ENCODE measurements at regions not wholly inside any gene's neighbourhood (a gene's known extent, or its start where the extent isn't known, plus 50 kb on each side); places are given as distances from the start of the nearest gene placed in this dataset.

GRCh38 chr7:35405461-35405860, 151.6 kb upstream of the TBX20 start:
- WGBS, 2 donors (ENCODE audit: extremely low coverage in 2 of 2, insufficient read length in 2 of 2, insufficient replicate concordance in 1 of 2): no CpG with 5 or more reads among the region's 4 CpGs
- Histone ChIP-seq H3K4ac (ENCODE audit: low read length) (no peak overlapping the region), H3K27me3 (ENCODE audit: control insufficient read depth in 3 of 3, insufficient read depth in 3 of 3, low read depth in 1 of 3, low read length in 3 of 3) (no peaks in the 10 kb centered on the region), H3K9ac (ENCODE audit: low read depth, low read length, poor library complexity) (no peak overlapping the region), H4K8ac (ENCODE audit: low read depth, low read length) (no peak overlapping the region), H3K79me1 (ENCODE audit: low read depth, low read length) (no peaks in the 10 kb centered on the region), H2BK5ac (ENCODE audit: low read length) (no peak overlapping the region), H2AK5ac (ENCODE audit: low read depth, low read length) (no peak overlapping the region), H3K23ac (ENCODE audit: low read depth, low read length, poor library complexity) (no peak overlapping the region), H2BK15ac (ENCODE audit: low read length) (no peak overlapping the region), H3K18ac (ENCODE audit: low read length) (no peak overlapping the region), H2BK12ac (ENCODE audit: low read length) (no peak overlapping the region), H4K91ac (ENCODE audit: low read depth, low read length, poor library complexity) (no peak overlapping the region), H2BK120ac (ENCODE audit: low read depth, low read length) (no peak overlapping the region), H2AFZ (ENCODE audit: low read length) (no peak overlapping the region), H3K14ac (ENCODE audit: low read length) (no peak overlapping the region), H3K36me3 (replicated peaks in 1 of 2; ENCODE audit: control insufficient read depth in 2 of 2, insufficient read depth in 2 of 2, low read length in 2 of 2) (no peaks in the 10 kb centered on the region), H3K27ac (replicated peaks; ENCODE audit: low read length) (no peak overlapping the region), H3K4me1 (ENCODE audit: control insufficient read depth in 2 of 2, insufficient read depth in 1 of 2, low read depth in 1 of 2, low read length in 2 of 2) (no peaks in the 10 kb centered on the region), H3K4me3 (ENCODE audit: low read length in 2 of 2) (no peak overlapping the region), H3K9me3 (replicated peaks in 1 of 2; ENCODE audit: control insufficient read depth in 2 of 2, insufficient read depth in 1 of 2, low read depth in 1 of 2, low read length in 2 of 2) (no peaks in the 10 kb centered on the region), H3K4me2 (ENCODE audit: insufficient read depth, low read length, poor library complexity, severe bottlenecking) (no peak overlapping the region)
- no peak for DNase-seq (ENCODE audit: low spot score)

- WGBS, 2 donors (ENCODE audit: extremely low coverage in 2 of 2, insufficient read length in 2 of 2, insufficient replicate concordance in 1 of 2): no CpG with 5 or more reads among the region's 8 CpGs
- Histone ChIP-seq H2BK5ac (ENCODE audit: low read length) (no peak overlapping the region), H4K91ac (ENCODE audit: low read depth, low read length, poor library complexity) (no peak overlapping the region), H3K18ac (ENCODE audit: low read length) (no peak overlapping the region), H3K4me3 (ENCODE audit: low read length in 2 of 2) (no peak overlapping the region), H2BK15ac (ENCODE audit: low read length) (no peak overlapping the region), H3K27ac (replicated peaks; ENCODE audit: low read length) (no peak overlapping the region), H2BK120ac (ENCODE audit: low read depth, low read length) (no peak overlapping the region), H2AFZ (ENCODE audit: low read length) (no peak overlapping the region), H3K79me1 (ENCODE audit: low read depth, low read length) (no peaks in the 10 kb centered on the region), H2BK12ac (ENCODE audit: low read length) (no peak overlapping the region), H3K4me1 (ENCODE audit: control insufficient read depth in 2 of 2, insufficient read depth in 1 of 2, low read depth in 1 of 2, low read length in 2 of 2) (no peaks in the 10 kb centered on the region), H3K4me2 (ENCODE audit: insufficient read depth, low read length, poor library complexity, severe bottlenecking) (no peak overlapping the region), H3K23ac (ENCODE audit: low read depth, low read length, poor library complexity) (no peak overlapping the region), H3K9ac (ENCODE audit: low read depth, low read length, poor library complexity) (no peak overlapping the region), H2AK5ac (ENCODE audit: low read depth, low read length) (no peak overlapping the region), H3K4ac (ENCODE audit: low read length) (no peak overlapping the region), H3K36me3 (replicated peaks in 1 of 2; ENCODE audit: control insufficient read depth in 2 of 2, insufficient read depth in 2 of 2, low read length in 2 of 2) (no peaks in the 10 kb centered on the region), H3K14ac (ENCODE audit: low read length) (no peak overlapping the region), H3K27me3 (ENCODE audit: control insufficient read depth in 3 of 3, insufficient read depth in 3 of 3, low read depth in 1 of 3, low read length in 3 of 3) (no peaks in the 10 kb centered on the region), H3K9me3 (replicated peaks in 1 of 2; ENCODE audit: control insufficient read depth in 2 of 2, insufficient read depth in 1 of 2, low read depth in 1 of 2, low read length in 2 of 2) (no peaks in the 10 kb centered on the region), H4K8ac (ENCODE audit: low read depth, low read length) (no peak overlapping the region)
- DNase-seq (ENCODE audit: low spot score): no peak
These were observed 147.4 kb upstream of the TBX20 start for GRCh38 chr7:35401217-35401879.

- Histone ChIP-seq H3K9ac (ENCODE audit: low read depth, low read length, poor library complexity) (no peak overlapping the region), H3K9me3 (replicated peaks in 1 of 2; ENCODE audit: control insufficient read depth in 2 of 2, insufficient read depth in 1 of 2, low read depth in 1 of 2, low read length in 2 of 2) (no peaks in the 10 kb centered on the region), H3K18ac (ENCODE audit: low read length) (no peak overlapping the region), H2BK120ac (ENCODE audit: low read depth, low read length) (no peak overlapping the region), H3K79me1 (ENCODE audit: low read depth, low read length) (no peaks in the 10 kb centered on the region), H3K27ac (replicated peaks; ENCODE audit: low read length) (no peak overlapping the region), H3K27me3 (ENCODE audit: control insufficient read depth in 3 of 3, insufficient read depth in 3 of 3, low read depth in 1 of 3, low read length in 3 of 3) (no peaks in the 10 kb centered on the region), H2BK5ac (ENCODE audit: low read length) (no peak overlapping the region), H4K91ac (ENCODE audit: low read depth, low read length, poor library complexity) (no peak overlapping the region), H4K8ac (ENCODE audit: low read depth, low read length) (no peak overlapping the region), H3K4ac (ENCODE audit: low read length) (no peak overlapping the region), H2BK15ac (ENCODE audit: low read length) (no peak overlapping the region), H3K4me2 (ENCODE audit: insufficient read depth, low read length, poor library complexity, severe bottlenecking) (no peak overlapping the region), H3K4me3 (ENCODE audit: low read length in 2 of 2) (no peak overlapping the region), H3K14ac (ENCODE audit: low read length) (no peak overlapping the region), H3K4me1 (ENCODE audit: control insufficient read depth in 2 of 2, insufficient read depth in 1 of 2, low read depth in 1 of 2, low read length in 2 of 2) (no peaks in the 10 kb centered on the region), H3K23ac (ENCODE audit: low read depth, low read length, poor library complexity) (no peak overlapping the region), H3K36me3 (replicated peaks in 1 of 2; ENCODE audit: control insufficient read depth in 2 of 2, insufficient read depth in 2 of 2, low read length in 2 of 2) (no peaks in the 10 kb centered on the region), H2BK12ac (ENCODE audit: low read length) (no peak overlapping the region), H2AK5ac (ENCODE audit: low read depth, low read length) (no peak overlapping the region), H2AFZ (ENCODE audit: low read length) (no peak overlapping the region)
- no CpG with 5 or more reads among the region's 4 CpGs for WGBS, 2 donors (ENCODE audit: extremely low coverage in 2 of 2, insufficient read length in 2 of 2, insufficient replicate concordance in 1 of 2)
- DNase-seq (ENCODE audit: low spot score): no peak
These were observed 145.9 kb upstream of the TBX20 start for GRCh38 chr7:35399840-35400239.

- H3K27ac ChIP-seq (replicated peaks; ENCODE audit: low read length): no peak overlapping the region
- no peak overlapping the region for H3K23ac ChIP-seq (ENCODE audit: low read depth, low read length, poor library complexity)
- DNase-seq (ENCODE audit: low spot score): no peak
- no peak overlapping the region for H3K18ac ChIP-seq (ENCODE audit: low read length)
- no peak overlapping the region for H2AFZ ChIP-seq (ENCODE audit: low read length)
- H3K36me3 ChIP-seq (replicated peaks in 1 of 2; ENCODE audit: control insufficient read depth in 2 of 2, insufficient read depth in 2 of 2, low read length in 2 of 2): no peaks in the 10 kb centered on the region
- no peak overlapping the region for H4K8ac ChIP-seq (ENCODE audit: low read depth, low read length)
- H3K9me3 ChIP-seq (replicated peaks in 1 of 2; ENCODE audit: control insufficient read depth in 2 of 2, insufficient read depth in 1 of 2, low read depth in 1 of 2, low read length in 2 of 2): no peaks in the 10 kb centered on the region
- no peak overlapping the region for H2AK5ac ChIP-seq (ENCODE audit: low read depth, low read length)
- H2BK15ac ChIP-seq (ENCODE audit: low read length): no peak overlapping the region
- H3K79me1 ChIP-seq (ENCODE audit: low read depth, low read length): no peaks in the 10 kb centered on the region
- H3K14ac ChIP-seq (ENCODE audit: low read length): no peak overlapping the region
- no peak overlapping the region for H3K4me3 ChIP-seq (ENCODE audit: low read length in 2 of 2)
- no peak overlapping the region for H2BK120ac ChIP-seq (ENCODE audit: low read depth, low read length)
- no peaks in the 10 kb centered on the region for H3K4me1 ChIP-seq (ENCODE audit: control insufficient read depth in 2 of 2, insufficient read depth in 1 of 2, low read depth in 1 of 2, low read length in 2 of 2)
- H3K4me2 ChIP-seq (ENCODE audit: insufficient read depth, low read length, poor library complexity, severe bottlenecking): no peak overlapping the region
- H2BK5ac ChIP-seq (ENCODE audit: low read length): no peak overlapping the region
- H3K27me3 ChIP-seq (ENCODE audit: control insufficient read depth in 3 of 3, insufficient read depth in 3 of 3, low read depth in 1 of 3, low read length in 3 of 3): no peaks in the 10 kb centered on the region
- H3K4ac ChIP-seq (ENCODE audit: low read length): no peak overlapping the region
- H2BK12ac ChIP-seq (ENCODE audit: low read length): no peak overlapping the region
- H4K91ac ChIP-seq (ENCODE audit: low read depth, low read length, poor library complexity): no peak overlapping the region
- H3K9ac ChIP-seq (ENCODE audit: low read depth, low read length, poor library complexity): no peak overlapping the region
These were observed 145.3 kb upstream of the TBX20 start for GRCh38 chr7:35399216-35399615.

Data from neuronal stem cell (in vitro differentiated cells).